Ishikawa (cell line): ENCODE measurements at regions not wholly inside any gene's neighbourhood (a gene's known extent, or its start where the extent isn't known, plus 50 kb on each side); places are given as distances from the start of the nearest gene placed in this dataset.

Source experiments
- CEBPB ChIP-seq: IDR thresholded peaks from 2 replicates; pipeline ENCODE4 v1.6.1; 2012
- EGR1 ChIP-seq: IDR thresholded peaks from 2 replicates; pipeline ENCODE4 v1.6.1; 2012
- EP300 ChIP-seq: IDR thresholded peaks from 2 replicates; pipeline ENCODE4 v1.6.1; 2012; ENCODE audit warnings: borderline replicate concordance
- FOXM1 ChIP-seq: IDR thresholded peaks from 2 replicates; pipeline ENCODE4 v1.6.1; 2012; ENCODE audit warnings: low read depth, borderline replicate concordance
- MAX ChIP-seq: IDR thresholded peaks from 2 replicates; pipeline ENCODE4 v1.6.1; 2012
- NFIC ChIP-seq: IDR thresholded peaks from 2 replicates; pipeline ENCODE4 v1.6.1; 2012
- RAD21 ChIP-seq: IDR thresholded peaks from 2 replicates; pipeline ENCODE4 v1.6.1; 2012; ENCODE audit warnings: low read depth
- TAF1 ChIP-seq: IDR thresholded peaks from 2 replicates; pipeline ENCODE4 v1.6.1; 2012; ENCODE audit warnings: low read depth, mild to moderate bottlenecking
- YY1 ChIP-seq: IDR thresholded peaks from 2 replicates; pipeline ENCODE4 v1.6.1; 2012; ENCODE audit warnings: low read depth

- TF ChIP-seq EGR1: no peak
- no peak for TF ChIP-seq MAX
- TF ChIP-seq RAD21: no peak
- TF ChIP-seq CEBPB: no peak
- TF ChIP-seq TAF1: no peak
- TF ChIP-seq YY1: no peak
- TF ChIP-seq FOXM1: no peak
- TF ChIP-seq NFIC: no peak
- no peak for TF ChIP-seq EP300
Measured at GRCh38 chr12:91640021-91640420, 457.4 kb upstream of the DCN start.
